ENCODE measurements at regions not wholly inside any gene's neighbourhood (a gene's known extent, or its start where the extent isn't known, plus 50 kb on each side); places are given as distances from the start of the nearest gene placed in this dataset.

- no TSS peak for BruUV-seq (replicated peaks)
Observed at GRCh38 chr3:30996467-30996866, 102.0 kb upstream of the GADL1 start.

More at GRCh38 chr3:30996467-30996866, 102.0 kb upstream of the GADL1 start:
- Histone ChIP-seq H3K36me3 (replicated peaks in 1 of 2; ENCODE audit: control insufficient read depth in 1 of 2, insufficient read depth in 2 of 2, low read length in 2 of 2) (no peaks in the 10 kb centered on the region), H3K4me3 (replicated peaks in 1 of 3; ENCODE audit: insufficient read depth in 1 of 3, low read depth in 2 of 3, low read length in 3 of 3) (no peak overlapping the region), H3K4me1 (ENCODE audit: insufficient read depth, low read length) (no peaks in the 10 kb centered on the region), H3K27ac (ENCODE audit: extremely low read length, insufficient read depth, low read length) (no peak overlapping the region), H3K27me3 (ENCODE audit: control insufficient read depth in 1 of 2, insufficient read depth in 2 of 2, low read length in 2 of 2) (no peaks in the 10 kb centered on the region), H3K9me3 (ENCODE audit: low read length) (no peaks in the 10 kb centered on the region), H3K4me2 (ENCODE audit: low read depth, low read length) (no peak overlapping the region), H3K9ac (ENCODE audit: insufficient read depth, low read depth, low read length) (no peak overlapping the region), H2AFZ (ENCODE audit: low read length) (no peak overlapping the region), H4K20me1 (ENCODE audit: insufficient read depth, low read length) (no peaks in the 10 kb centered on the region), H3K79me2 (ENCODE audit: insufficient read depth, low read length) (no peaks in the 10 kb centered on the region)
- TF ChIP-seq RCOR2 (CRISPR knock-in tag; IDR thresholded peaks at IDR 0.05) (no peak), CSRNP1 (CRISPR knock-in tag; IDR thresholded peaks at IDR 0.05) (no peak), MTF2 (CRISPR knock-in tag; IDR thresholded peaks at IDR 0.05; ENCODE audit: borderline replicate concordance) (no peak), ZSCAN25 (CRISPR knock-in tag; IDR thresholded peaks at IDR 0.05) (no peak), ZSCAN30 (CRISPR knock-in tag; IDR thresholded peaks at IDR 0.05) (no peak), ZFP41 (CRISPR knock-in tag; IDR thresholded peaks at IDR 0.05; ENCODE audit: borderline replicate concordance) (no peak), TGIF2 (CRISPR knock-in tag; IDR thresholded peaks at IDR 0.05) (no peak), SMYD3 (CRISPR knock-in tag; IDR thresholded peaks at IDR 0.05) (no peak), ZNF354B (CRISPR knock-in tag; IDR thresholded peaks at IDR 0.05) (no peak), ZSCAN21 (CRISPR knock-in tag; IDR thresholded peaks at IDR 0.05; ENCODE audit: borderline replicate concordance) (no peak), KLF15 (CRISPR knock-in tag; IDR thresholded peaks at IDR 0.05; ENCODE audit: borderline replicate concordance) (no peak), RFXANK (CRISPR knock-in tag; IDR thresholded peaks at IDR 0.05) (no peak), ZNF883 (CRISPR knock-in tag; IDR thresholded peaks at IDR 0.05; ENCODE audit: not compliant biosample characterization) (no peak), KDM6A (CRISPR knock-in tag; IDR thresholded peaks at IDR 0.05; ENCODE audit: low read depth) (no peak), ZEB1 (IDR thresholded peaks at IDR 0.05; ENCODE audit: insufficient replicate concordance, low read depth) (no peak), SP4 (CRISPR knock-in tag; IDR thresholded peaks at IDR 0.05) (no peak), FOXK1 (CRISPR knock-in tag; IDR thresholded peaks at IDR 0.05; ENCODE audit: borderline replicate concordance, low read depth) (no peak)
- no peak for FAIRE-seq
- 25% methylated on average over 2 of the region's 2 CpGs for WGBS (ENCODE audit: low lambda C conversion rate)
- no peak for ATAC-seq
- DNase-seq (ENCODE audit: low spot score) = no peak
- ChIA-PET CTCF (ENCODE audit: low intra/inter-chr PET ratio, low total read pairs) (no interaction called here), POLR2A (no interaction called here)
- in situ Hi-C loops (cut with HindIII; ENCODE audit: extremely low pct_ligation_motif_present, low pct_unique_long_range_greater_than_20kb) = no loop called here
- intact Hi-C loops (cut with micrococcal nuclease; ENCODE audit: unreplicated experiment) = no loop called here

All from HepG2 (cell line).